ENCODE measurements at regions not wholly inside any gene's neighbourhood (a gene's known extent, or its start where the extent isn't known, plus 50 kb on each side); places are given as distances from the start of the nearest gene placed in this dataset.

GRCh38 chr3:166785876-166786275 is 594.2 kb downstream of the ZBBX start:
- no peak for TF ChIP-seq CTCF (conservative IDR thresholded peaks at IDR 0.05; ENCODE audit: low read depth, low read length)
- DNase-seq (ENCODE audit: low read depth): no peak
- H3K4me3 ChIP-seq (ENCODE audit: low read length): no peak overlapping the region

GRCh38 chr3:166783206-166783605 is 596.9 kb downstream of the ZBBX start:
- no peak for DNase-seq (ENCODE audit: low read depth)
- no peak overlapping the region for H3K4me3 ChIP-seq (ENCODE audit: low read length)
- TF ChIP-seq CTCF (conservative IDR thresholded peaks at IDR 0.05; ENCODE audit: low read depth, low read length): no peak

GRCh38 chr3:166764698-166765318 is 615.3 kb downstream of the ZBBX start:
- no peak for TF ChIP-seq CTCF (conservative IDR thresholded peaks at IDR 0.05; ENCODE audit: low read depth, low read length)
- no peak for DNase-seq (ENCODE audit: low read depth)

GRCh38 chr3:166759736-166760513 is 620.2 kb downstream of the ZBBX start:
- no peak for TF ChIP-seq CTCF (conservative IDR thresholded peaks at IDR 0.05; ENCODE audit: low read depth, low read length)
- DNase-seq (ENCODE audit: low read depth): no peak
- H3K4me3 ChIP-seq (ENCODE audit: low read length): no peak overlapping the region

More at GRCh38 chr3:166764698-166765318, 615.3 kb downstream of the ZBBX start:
- H3K4me3 ChIP-seq (ENCODE audit: low read length): no peak overlapping the region

- H3K4me3 ChIP-seq (ENCODE audit: low read length): no peak overlapping the region
- no peak for DNase-seq (ENCODE audit: low read depth)
- no peak for TF ChIP-seq CTCF (conservative IDR thresholded peaks at IDR 0.05; ENCODE audit: low read depth, low read length)
Observed at GRCh38 chr3:166752214-166752613, 627.9 kb downstream of the ZBBX start.

- TF ChIP-seq CTCF (conservative IDR thresholded peaks at IDR 0.05; ENCODE audit: low read depth, low read length): no peak
- H3K4me3 ChIP-seq (ENCODE audit: low read length): no peak overlapping the region
- DNase-seq (ENCODE audit: low read depth): no peak
Observed at GRCh38 chr3:166743481-166744134, 636.5 kb downstream of the ZBBX start.
